ENCODE measurements at regions not wholly inside any gene's neighbourhood (a gene's known extent, or its start where the extent isn't known, plus 50 kb on each side); places are given as distances from the start of the nearest gene placed in this dataset.
"Not testable (repeated sequence)": the region's sequence is repeated elsewhere in the genome, so short reads cannot be mapped to it uniquely, and the experiment has no call there.

- DNase-seq (ENCODE audit: low read depth) = not testable (repeated sequence)
- H3K4me3 ChIP-seq (ENCODE audit: low read depth, low read length) = peak overlapping the region; percentile 36
Measured at GRCh38 chr15:32536507-32537172, 56.6 kb upstream of the GOLGA8N start.

GRCh38 chr15:32536057-32536493 is 57.2 kb upstream of the GOLGA8N start:
- not testable (repeated sequence) for H3K4me3 ChIP-seq (ENCODE audit: low read depth, low read length); DNase-seq (ENCODE audit: low read depth)

DNA sequence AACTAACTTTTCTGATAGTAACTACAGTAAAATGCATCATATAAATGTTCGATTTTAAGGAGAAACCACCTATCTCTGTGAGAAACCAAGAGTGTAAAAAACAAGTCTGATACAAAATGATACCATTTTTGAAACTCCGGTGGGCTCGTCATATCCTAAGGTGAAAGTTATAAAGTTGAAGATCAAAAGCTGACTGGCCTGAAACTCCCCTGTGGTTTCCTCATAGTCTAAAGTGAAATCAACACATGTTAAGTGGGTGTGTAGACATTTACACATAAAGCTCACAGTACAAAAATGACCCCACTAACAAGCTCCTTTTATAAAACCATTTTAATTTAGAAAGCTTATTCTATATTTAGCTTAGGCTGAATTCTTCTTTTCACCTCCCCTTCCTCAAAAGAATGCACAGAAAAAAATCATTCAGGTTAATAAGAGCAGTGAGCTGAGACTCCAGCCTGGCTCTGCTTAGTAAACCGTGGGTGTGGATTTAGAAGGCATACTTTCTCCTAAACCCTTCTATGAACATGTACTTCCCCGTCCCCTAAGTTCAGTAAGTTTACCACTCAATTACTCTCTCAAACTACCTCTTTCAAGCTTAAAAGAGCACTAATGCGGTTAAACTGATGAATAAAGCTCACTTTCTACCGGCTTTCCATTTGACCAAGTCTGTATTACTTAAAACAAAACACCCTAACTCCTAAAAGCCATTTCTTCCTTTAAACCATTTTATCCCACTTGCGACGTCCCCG is 57.9 kb upstream of the GOLGA8N start:
- DNase-seq (ENCODE audit: low read depth); H3K4me3 ChIP-seq (ENCODE audit: low read depth, low read length): not testable (repeated sequence)

GRCh38 chr15:32522900-32523299 is 67.5 kb upstream of the GOLGA8O start:
- not testable (repeated sequence) for DNase-seq (ENCODE audit: low read depth); H3K4me3 ChIP-seq (ENCODE audit: low read depth, low read length)

DNA sequence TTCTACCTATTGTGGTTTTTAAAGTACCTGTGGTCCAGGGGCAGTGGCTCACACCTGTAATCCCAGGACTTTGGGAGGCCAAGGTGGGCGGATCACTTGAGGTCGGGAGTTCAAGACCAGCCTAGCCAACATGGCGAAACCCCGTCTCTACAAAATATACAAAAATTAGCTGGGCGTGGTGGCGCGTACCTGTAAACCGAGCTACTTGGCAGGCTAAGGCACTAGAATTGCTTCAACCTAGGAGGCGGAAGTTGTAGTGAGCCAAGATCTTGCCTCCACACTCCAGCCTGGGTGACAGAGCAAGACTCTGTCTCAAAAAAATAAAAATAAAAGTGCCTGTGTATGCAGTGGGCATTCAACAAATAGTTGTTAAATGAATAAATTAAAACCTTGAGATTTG is 67.0 kb upstream of the GOLGA8O start:
- not testable (repeated sequence) for DNase-seq (ENCODE audit: low read depth)

GRCh38 chr15:32518976-32519375 is 63.5 kb upstream of the GOLGA8O start:
- DNase-seq (ENCODE audit: low read depth); H3K4me3 ChIP-seq (ENCODE audit: low read depth, low read length): not testable (repeated sequence)

More for the DNA sequence above, 67.0 kb upstream of the GOLGA8O start:
- H3K4me3 ChIP-seq (ENCODE audit: low read depth, low read length) = not testable (repeated sequence)

GRCh38 chr15:32518013-32518412 is 62.6 kb upstream of the GOLGA8O start:
- DNase-seq (ENCODE audit: low read depth); H3K4me3 ChIP-seq (ENCODE audit: low read depth, low read length): not testable (repeated sequence)

DNA sequence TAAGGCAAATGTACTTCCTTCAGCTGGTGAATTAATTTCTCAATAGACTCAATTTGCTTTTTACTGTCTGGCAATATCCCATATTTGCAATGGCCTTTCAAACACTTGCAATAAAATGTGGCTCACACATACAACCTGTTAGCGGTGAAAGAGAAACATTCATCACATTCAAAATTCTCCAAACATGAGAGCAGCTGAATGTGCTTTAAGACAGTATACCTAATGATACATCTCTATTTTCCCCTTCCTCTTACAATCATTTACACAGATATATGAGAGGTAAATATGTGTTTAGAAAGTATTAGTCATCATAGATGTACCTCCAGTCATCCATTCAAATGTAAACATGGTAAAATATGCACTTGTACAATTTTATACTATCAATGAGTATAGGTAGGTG is 61.5 kb upstream of the GOLGA8O start:
- not testable (repeated sequence) for H3K4me3 ChIP-seq (ENCODE audit: low read depth, low read length); DNase-seq (ENCODE audit: low read depth)

DNA sequence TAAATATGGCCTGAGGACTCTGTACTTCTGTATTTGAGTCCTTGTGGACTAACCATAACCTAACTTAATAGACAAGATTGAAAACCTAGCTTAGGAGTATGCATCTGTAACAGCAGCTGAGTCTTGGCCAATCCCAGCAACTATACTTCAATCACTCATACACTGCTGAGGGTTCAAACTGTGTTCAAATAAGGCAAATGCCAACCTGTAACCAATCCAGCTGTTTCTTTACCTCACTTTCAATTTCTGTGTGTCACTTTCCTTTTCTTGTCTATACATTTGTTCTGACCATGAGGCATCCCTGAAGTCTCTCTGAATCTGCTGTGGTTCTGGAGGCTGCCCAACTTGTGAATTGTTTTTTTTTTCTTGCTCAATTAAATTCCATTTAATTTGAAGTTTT is 57.9 kb upstream of the GOLGA8O start:
- not testable (repeated sequence) for DNase-seq (ENCODE audit: low read depth); H3K4me3 ChIP-seq (ENCODE audit: low read depth, low read length)

DNA sequence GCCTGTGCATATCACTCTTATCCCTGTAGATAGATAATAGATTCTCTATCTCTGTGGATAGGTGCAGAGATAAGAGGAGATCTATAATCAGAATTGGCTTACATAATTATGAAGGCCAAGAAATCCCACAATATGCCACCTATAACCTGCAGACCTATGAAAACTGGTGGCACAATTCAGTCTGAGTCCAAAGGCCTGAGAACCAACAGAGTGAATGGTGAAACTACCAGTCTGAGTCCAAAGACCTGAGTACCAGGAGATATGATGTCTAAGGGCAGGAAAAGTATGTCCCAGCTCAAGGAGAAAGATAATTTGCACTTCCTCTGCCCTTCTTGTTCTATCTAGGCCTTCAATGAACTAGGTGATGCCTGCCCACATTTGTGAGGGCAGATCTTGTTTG is 54.6 kb upstream of the GOLGA8O start:
- H3K4me3 ChIP-seq (ENCODE audit: low read depth, low read length); DNase-seq (ENCODE audit: low read depth): not testable (repeated sequence)

DNA sequence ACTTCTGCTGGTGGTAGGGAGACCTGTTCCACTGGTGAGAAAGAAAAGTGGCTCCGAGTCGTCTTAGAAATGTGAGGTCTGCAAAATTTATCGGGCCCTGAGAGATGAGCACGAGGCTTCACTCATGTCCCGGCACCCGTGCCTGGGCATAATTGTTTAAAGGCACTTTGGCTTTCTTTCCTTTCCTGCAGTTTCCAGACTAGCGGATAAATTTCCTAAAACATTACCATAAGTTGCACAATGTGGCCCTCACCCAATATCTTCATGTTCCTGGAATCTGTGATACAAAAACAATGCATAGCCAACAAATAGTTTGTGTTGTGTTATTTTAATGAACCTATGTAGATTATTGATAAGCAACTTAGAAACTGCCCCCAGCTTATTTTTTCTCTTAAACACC is 52.6 kb upstream of the GOLGA8O start:
- not testable (repeated sequence) for DNase-seq (ENCODE audit: low read depth); H3K4me3 ChIP-seq (ENCODE audit: low read depth, low read length)

GRCh38 chr15:32506787-32507186 is 51.4 kb upstream of the GOLGA8O start:
- H3K4me3 ChIP-seq (ENCODE audit: low read depth, low read length); DNase-seq (ENCODE audit: low read depth): not testable (repeated sequence)

- not testable (repeated sequence) for H3K4me3 ChIP-seq (ENCODE audit: low read depth, low read length); DNase-seq (ENCODE audit: low read depth)
Measured at GRCh38 chr15:32505633-32506032, 50.2 kb upstream of the GOLGA8O start.
